Skeletal muscle tissue (tissue), 3 donors: ENCODE measurements at regions not wholly inside any gene's neighbourhood (a gene's known extent, or its start where the extent isn't known, plus 50 kb on each side); places are given as distances from the start of the nearest gene placed in this dataset.
"Not testable (repeated sequence)": the region's sequence is repeated elsewhere in the genome, so short reads cannot be mapped to it uniquely, and the experiment has no call there.

Source experiments
- H3K27ac ChIP-seq: one replicate; pipeline ENCODE4 v1.7.0; 2013; ENCODE audit warnings: mild to moderate bottlenecking, low read depth, low read length, inconsistent platforms
- H3K27me3 ChIP-seq, 3 donors: one replicate each; pipeline ENCODE4 v1.7.0; 2013; ENCODE audit warnings: low read length in 3 of 3; ENCODE audit not compliant: control insufficient read depth in 3 of 3, insufficient read depth in 3 of 3
- H3K36me3 ChIP-seq, 3 donors: one replicate each; pipeline ENCODE4 v1.7.0; 2013; ENCODE audit warnings: low read length in 3 of 3; ENCODE audit not compliant: control insufficient read depth in 3 of 3, insufficient read depth in 3 of 3
- H3K4me1 ChIP-seq, 3 donors: one replicate each; pipeline ENCODE4 v1.7.0; 2013; ENCODE audit warnings: low read length in 3 of 3, mild to moderate bottlenecking in 3 of 3; ENCODE audit not compliant: control insufficient read depth in 3 of 3, insufficient read depth in 3 of 3
- H3K4me3 ChIP-seq, 3 donors: one replicate each; pipeline ENCODE4 v1.7.0; 2013; ENCODE audit warnings: low read length in 3 of 3
- H3K9ac ChIP-seq, 3 donors: one replicate each; pipeline ENCODE4 v1.7.0; 2013; ENCODE audit warnings: low read length in 3 of 3, mild to moderate bottlenecking in 3 of 3, moderate library complexity in 2 of 3, low read depth in 1 of 3
- H3K9me3 ChIP-seq, 3 donors: one replicate each; pipeline ENCODE4 v1.7.0; 2013; ENCODE audit warnings: low read length in 3 of 3; ENCODE audit not compliant: control insufficient read depth in 3 of 3
- donor health status: Osteomylitis.

DNA sequence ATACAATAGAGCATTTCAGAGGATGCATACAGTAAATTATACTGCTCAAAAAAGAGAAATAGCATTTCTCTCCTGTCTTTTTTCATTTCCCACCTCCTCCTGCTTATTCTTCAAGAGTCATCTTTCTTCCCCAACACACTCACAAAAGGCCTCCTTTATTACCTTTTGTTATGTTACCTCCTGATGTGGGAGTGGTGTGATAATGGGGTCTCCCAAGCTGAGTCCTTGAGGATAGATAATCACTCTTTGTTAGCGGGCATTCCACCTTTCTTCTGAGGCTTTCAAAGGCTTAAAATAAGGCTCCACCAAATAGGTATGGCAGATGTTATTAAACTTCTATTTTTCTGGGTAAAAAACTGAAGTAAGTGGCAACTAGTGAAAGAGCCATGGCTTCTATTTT, 159.8 kb downstream of the CPEB2 start:
- H3K9ac ChIP-seq, result no peak overlapping the region
- H3K4me1 ChIP-seq, result no peaks in the 10 kb centered on the region
- no peaks in the 10 kb centered on the region for H3K9me3 ChIP-seq
- H3K27ac ChIP-seq, result no peak overlapping the region
- no peak overlapping the region for H3K4me3 ChIP-seq
- H3K27me3 ChIP-seq, result no peaks in the 10 kb centered on the region
- no peaks in the 10 kb centered on the region for H3K36me3 ChIP-seq

DNA sequence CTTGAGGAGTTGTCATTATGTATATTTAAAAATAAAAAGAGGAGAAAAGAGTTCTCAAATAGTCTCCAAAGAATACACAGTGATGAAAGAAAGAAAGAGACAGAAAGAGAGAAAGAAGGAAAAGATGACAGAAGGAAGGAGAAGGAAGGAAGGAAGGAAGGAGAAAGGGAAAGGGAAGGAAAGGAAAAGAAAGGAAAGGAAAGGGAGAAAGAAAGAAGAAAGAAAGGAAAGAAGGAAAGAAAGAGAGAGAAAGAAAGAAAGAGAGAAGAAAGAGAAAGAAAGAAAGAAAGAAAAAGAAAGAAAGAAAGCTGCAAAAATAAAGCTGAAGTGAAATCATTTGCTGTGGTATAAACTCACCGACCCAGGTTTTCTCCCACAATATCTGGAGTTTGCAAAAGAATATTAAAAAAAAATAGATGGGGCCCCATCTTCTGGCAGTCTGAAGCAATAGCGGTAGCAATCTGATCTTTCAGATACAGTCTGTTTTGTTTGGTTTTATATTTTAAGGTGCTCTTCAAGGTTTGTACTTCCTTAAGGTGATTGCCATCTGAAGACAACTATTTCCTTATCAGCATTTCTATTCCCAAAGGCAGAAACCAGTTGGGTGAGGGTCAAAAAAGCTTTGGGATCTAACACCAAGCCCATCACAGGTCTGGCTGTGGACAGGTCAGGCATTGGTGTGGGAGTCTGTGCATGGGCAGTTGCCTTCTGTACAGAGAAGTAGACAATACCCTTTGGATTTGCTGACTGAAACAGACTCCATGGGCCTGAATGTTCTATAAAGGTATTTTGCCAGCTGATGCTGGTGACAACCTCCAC, 160.4 kb downstream of the CPEB2 start:
- H3K27ac ChIP-seq, result no peak overlapping the region

DNA sequence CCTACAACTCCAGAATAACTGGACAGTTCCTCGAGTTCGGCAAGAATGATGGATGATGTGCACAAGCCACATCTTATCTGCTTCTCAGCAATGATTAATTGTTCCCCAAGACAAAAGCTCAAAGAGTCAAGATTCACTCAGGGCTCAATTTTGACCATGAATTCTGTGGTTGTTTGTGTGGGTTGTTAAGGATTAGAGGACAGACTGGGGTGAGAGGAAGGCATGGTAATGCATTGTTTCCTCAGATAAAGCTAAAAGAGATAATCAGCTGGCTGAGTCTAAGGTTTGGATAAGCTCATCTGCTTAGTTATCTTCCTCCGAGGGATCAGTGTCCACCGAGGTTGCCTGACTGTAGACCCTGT, 161.0 kb downstream of the CPEB2 start:
- H3K9me3 ChIP-seq, result no peaks in the 10 kb centered on the region
- no peaks in the 10 kb centered on the region for H3K27me3 ChIP-seq
- no peak overlapping the region for H3K4me3 ChIP-seq
- no peak overlapping the region for H3K9ac ChIP-seq
- no peaks in the 10 kb centered on the region for H3K4me1 ChIP-seq
- H3K36me3 ChIP-seq, result no peaks in the 10 kb centered on the region
- H3K27ac ChIP-seq, result no peak overlapping the region

More for the DNA sequence above, 160.4 kb downstream of the CPEB2 start:
- no peaks in the 10 kb centered on the region for H3K36me3 ChIP-seq
- no peak overlapping the region for H3K4me3 ChIP-seq
- H3K9ac ChIP-seq, result no peak overlapping the region
- no peaks in the 10 kb centered on the region for H3K9me3 ChIP-seq
- H3K4me1 ChIP-seq, result no peaks in the 10 kb centered on the region
- H3K27me3 ChIP-seq, result no peaks in the 10 kb centered on the region

DNA sequence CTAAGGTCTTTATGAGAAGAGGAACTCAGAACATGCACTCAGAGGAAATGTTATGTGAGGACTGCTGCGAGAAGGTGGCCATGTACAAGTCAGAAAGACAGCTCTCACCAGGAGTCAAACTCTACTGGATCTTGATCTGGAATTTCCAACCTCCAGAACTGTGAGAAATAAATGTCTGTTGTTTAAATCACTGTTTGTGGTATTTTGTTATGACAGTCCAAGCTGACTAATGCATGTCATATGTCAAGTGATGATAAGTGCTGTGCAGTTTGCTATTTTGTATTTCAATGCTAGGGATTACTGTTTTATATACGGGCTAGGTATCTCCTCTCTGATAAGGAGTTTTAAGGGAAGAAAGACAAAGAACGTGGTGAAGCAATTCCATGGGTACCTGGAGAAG, 162.3 kb downstream of the CPEB2 start:
- Histone ChIP-seq H3K27me3 (no peaks in the 10 kb centered on the region), H3K9ac (no peak overlapping the region), H3K4me1 (no peaks in the 10 kb centered on the region), H3K4me3 (no peak overlapping the region), H3K36me3 (no peaks in the 10 kb centered on the region), H3K9me3 (no peaks in the 10 kb centered on the region), H3K27ac (no peak overlapping the region)

DNA sequence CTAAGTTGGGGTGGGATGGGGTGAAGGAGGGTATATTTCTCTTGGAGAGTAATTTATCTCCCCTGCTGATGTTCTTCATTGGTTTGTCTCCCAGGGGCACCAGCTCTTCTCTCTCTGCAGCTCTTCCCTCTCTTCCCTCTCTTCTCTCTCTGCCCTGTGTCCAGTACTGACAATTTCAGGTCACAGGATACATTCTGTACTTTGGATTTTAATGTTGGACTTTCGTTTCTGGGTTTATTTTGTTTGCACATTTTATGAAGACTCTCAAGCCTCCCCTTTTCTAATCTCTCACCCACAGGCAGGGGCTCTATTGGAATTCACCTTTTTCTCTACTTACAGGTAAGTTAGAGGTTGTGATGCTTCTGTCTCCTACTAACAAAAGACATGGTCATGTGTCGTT, 165.5 kb downstream of the CPEB2 start:
- no peaks in the 10 kb centered on the region for H3K36me3 ChIP-seq
- H3K9ac ChIP-seq, result no peak overlapping the region
- no peaks in the 10 kb centered on the region for H3K27me3 ChIP-seq
- no peak overlapping the region for H3K4me3 ChIP-seq
- peaks cover 0 to 7% (median 2%) of the 10 kb centered on the region in 3 donors for H3K9me3 ChIP-seq
- no peaks in the 10 kb centered on the region for H3K4me1 ChIP-seq
- no peak overlapping the region for H3K27ac ChIP-seq

DNA sequence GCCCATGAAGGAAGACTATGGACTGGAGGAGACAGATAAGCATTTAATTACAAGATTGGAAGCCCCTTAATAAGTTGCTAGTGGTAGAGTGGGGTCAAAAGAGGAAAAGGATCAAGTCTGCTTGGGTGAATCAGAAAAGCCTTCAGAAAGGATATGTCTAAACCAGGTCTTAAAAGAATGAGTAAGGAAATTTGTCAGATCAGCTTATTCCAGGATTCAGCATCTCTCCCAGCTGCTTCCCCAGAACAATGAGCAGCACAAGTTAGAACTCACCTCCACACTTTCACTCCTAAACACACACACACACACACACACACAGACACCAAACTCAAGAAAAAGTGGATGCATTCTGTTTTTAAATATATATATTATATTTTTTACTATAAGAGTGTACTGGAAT, 166.5 kb downstream of the CPEB2 start:
- H3K9me3 ChIP-seq, result peaks cover 0 to 7% (median 2%) of the 10 kb centered on the region in 3 donors
- no peak overlapping the region for H3K4me3 ChIP-seq
- H3K36me3 ChIP-seq, result no peaks in the 10 kb centered on the region
- H3K27ac ChIP-seq, result no peak overlapping the region
- no peaks in the 10 kb centered on the region for H3K4me1 ChIP-seq
- no peak overlapping the region for H3K9ac ChIP-seq
- H3K27me3 ChIP-seq, result no peaks in the 10 kb centered on the region

DNA sequence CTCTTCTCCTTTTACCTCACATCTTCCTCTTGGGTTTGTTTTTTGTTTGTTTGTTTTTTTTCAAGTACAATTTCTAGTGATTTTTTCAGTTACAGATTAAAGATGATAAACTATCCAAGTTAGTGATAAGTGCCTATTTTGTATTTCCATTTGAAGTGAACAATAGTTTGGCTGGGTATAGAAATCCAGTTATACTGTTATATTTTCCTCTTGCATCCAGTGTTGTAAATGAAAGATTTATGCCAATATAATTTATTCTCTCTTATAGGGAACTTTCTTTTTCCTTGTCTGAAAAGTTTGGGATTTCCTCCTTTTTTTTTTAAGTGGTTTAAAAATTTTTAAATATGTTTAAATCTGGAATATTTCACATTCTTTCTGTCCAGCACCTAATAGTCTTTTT, 169.4 kb downstream of the CPEB2 start:
- Histone ChIP-seq H3K36me3 (no peaks in the 10 kb centered on the region), H3K9me3 (peaks cover 0 to 7% (median 2%) of the 10 kb centered on the region in 3 donors), H3K4me3 (no peak overlapping the region), H3K27me3 (no peaks in the 10 kb centered on the region), H3K9ac (no peak overlapping the region), H3K27ac (no peak overlapping the region), H3K4me1 (no peaks in the 10 kb centered on the region)

DNA sequence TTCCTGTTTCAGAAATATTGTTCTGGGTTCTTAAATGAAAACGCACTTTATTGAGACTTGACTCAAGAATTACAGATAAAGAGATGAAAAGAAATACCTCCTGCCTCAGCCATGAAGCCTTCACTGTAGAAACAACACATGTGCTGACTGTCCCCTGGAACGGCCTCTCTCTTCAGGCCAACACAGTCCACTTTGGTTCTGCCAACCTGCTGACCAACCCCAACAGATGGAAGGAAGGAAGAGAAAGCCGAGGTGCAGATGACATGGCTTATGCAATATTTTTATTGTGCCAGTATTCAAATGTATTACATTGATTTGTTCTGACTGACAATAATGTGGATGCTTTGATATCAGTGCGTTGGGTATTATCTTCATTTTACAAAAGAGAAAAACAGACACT, 171.0 kb downstream of the CPEB2 start:
- Histone ChIP-seq H3K27me3 (no peaks in the 10 kb centered on the region), H3K9me3 (peaks cover 0 to 7% (median 2%) of the 10 kb centered on the region in 3 donors), H3K4me1 (no peaks in the 10 kb centered on the region), H3K27ac (no peak overlapping the region), H3K4me3 (no peak overlapping the region), H3K9ac (no peak overlapping the region), H3K36me3 (no peaks in the 10 kb centered on the region)

DNA sequence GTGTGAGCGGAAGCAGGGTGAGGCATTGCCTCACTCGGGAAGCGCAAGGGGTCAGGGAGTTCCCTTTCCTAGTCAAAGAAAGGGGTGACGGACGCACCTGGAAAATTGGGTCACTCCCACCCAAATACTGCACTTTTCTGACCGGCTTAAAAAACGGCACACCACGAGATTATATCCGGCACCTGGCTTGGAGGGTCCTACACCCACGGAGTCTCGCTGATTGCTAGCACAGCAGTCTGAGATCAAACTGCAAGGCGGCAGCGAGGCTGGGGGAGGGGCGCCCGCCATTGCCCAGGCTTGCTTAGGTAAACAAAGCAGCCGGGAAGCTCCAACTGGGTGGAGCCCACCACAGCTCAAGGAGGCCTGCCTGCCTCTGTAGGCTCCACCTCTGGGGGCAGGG, 171.9 kb downstream of the CPEB2 start:
- not testable (repeated sequence) for H3K9me3 ChIP-seq, H3K27me3 ChIP-seq, H3K4me1 ChIP-seq, H3K36me3 ChIP-seq, H3K4me3 ChIP-seq, H3K9ac ChIP-seq, H3K27ac ChIP-seq

DNA sequence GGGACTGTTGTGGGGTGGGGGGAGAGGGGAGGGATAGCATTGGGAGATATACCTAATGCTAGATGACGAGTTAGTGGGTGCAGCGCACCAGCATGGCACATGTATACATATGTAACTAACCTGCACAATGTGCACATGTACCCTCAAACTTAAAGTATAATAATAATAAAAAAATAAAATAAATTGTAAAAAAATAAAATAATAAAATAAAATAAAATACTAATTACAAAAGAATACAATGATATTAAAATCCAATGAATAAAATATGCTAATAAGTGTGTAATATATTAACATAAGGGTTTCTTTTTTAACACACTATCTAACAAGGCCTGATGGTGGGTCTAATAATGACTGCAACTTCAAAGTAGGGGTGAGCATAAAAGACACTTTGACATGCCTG, 177.6 kb downstream of the CPEB2 start:
- not testable (repeated sequence) for H3K27ac ChIP-seq, H3K9me3 ChIP-seq, H3K9ac ChIP-seq, H3K27me3 ChIP-seq, H3K36me3 ChIP-seq, H3K4me3 ChIP-seq, H3K4me1 ChIP-seq
